ENCODE measurements at regions not wholly inside any gene's neighbourhood (a gene's known extent, or its start where the extent isn't known, plus 50 kb on each side); places are given as distances from the start of the nearest gene placed in this dataset.
"Not testable (repeated sequence)": the region's sequence is repeated elsewhere in the genome, so short reads cannot be mapped to it uniquely, and the experiment has no call there.

DNA sequence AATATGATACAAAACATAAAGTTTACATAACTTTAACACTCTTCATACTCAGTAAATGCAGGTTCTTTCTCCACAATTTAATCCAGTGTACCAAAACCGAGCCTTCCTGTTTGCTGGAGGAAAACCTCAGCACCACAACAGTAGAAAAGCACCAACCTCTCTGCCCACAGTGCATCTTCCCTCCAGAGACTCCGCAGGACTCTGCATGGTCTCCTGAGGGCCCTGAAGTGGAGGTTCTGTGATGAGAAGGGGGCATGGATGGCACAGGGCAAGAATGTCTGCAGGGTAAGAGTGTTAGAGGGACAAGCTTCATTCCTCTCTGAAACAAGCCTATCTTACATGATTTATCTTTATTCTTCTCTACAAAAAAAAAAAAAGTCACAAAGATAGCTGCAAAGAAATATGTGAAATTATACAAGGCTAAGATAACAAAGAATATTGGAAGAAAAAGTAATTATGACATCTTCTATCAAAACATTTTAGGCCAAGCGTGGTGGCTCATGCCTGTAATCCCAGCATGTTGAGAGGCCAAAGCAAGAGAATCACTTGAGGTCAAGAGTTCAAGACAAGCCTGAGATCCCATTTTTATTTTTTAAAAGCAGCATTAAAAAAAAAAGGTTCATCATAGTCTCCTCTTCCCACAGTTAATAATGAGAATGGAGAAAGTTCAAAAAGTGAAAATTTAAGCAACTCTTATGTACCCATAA, 102.0 kb downstream of the VPREB1 start:
- no peak for DNase-seq (ENCODE audit: low spot score)

DNA sequence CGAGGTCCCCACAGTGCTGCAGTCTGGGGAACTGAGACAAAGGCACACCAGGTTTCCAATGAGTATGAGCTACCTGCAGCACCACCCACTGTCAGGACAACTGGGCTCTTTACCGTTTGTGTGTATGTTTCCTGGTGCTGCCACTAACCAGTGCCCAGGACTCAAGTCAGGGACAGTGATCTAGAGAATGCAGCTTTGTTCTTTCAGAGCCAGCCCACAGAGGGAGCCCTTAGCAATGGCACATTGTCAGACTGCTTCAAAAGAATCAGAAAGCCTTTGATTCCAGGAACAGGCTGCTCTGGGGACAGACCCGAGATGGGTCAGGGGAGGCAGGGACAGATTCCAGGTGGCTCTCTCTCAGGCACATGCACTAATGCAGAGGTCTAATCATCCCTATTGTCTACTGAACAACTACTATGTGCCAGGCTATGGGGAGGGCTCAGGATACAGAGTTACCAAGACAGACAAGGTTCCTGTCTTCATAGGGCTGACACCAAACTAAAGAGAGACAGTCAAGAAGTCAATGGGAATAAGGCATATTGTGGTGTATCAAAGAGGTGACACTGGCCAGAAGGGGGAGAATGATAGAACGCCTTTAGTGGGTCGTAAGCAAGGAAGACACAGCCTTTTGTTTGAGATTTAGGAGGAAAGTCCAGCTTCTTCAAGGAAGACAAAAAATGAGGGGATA, 103.7 kb downstream of the VPREB1 start:
- peak; percentile 6 for DNase-seq (ENCODE audit: low spot score)

GRCh38 chr22:22348815-22349454, 104.3 kb downstream of the VPREB1 start:
- no peak for DNase-seq (ENCODE audit: low spot score)

DNA sequence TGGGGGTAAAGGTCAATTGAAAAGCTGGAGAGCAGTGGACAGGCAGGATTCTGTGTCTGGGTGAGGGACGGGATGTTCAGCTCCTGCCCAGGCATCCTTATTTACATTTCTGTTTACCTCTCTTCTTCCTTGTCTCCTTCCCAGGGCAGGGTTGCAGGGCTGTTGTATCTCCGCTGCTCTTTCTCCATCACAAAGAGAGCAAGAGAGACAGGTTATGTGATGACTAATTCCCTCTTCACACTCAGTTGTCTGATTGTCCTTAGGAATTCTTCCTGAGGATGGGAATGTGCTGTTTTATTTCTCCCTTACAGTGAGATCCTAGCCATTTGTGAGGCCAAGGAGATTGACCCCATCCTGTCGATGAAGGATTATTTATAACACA, 104.9 kb downstream of the VPREB1 start:
- no peak for DNase-seq (ENCODE audit: low spot score)

DNA sequence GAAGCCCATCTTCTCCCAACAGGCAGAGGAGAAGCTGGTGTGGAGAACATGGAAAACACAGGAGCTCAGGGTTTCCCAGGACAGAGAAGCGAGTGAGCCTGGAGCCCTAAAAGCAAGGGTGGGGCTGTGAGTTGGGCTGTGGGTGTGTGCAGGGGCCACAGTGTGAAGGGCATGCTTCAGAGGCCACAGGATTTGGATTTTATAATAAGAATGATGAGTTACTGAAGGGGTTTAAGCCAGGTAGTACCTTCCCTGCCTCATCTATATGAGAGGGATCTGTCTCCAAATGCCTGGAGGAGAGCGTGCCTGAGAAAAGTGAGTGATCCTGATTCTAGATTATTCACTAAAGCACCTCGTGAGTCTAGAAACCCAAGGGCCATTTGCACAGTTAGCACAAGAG, 106.8 kb downstream of the VPREB1 start:
- DNase-seq (ENCODE audit: low spot score), result no peak

GRCh38 chr22:22352371-22352999, 107.9 kb downstream of the VPREB1 start:
- DNase-seq (ENCODE audit: low spot score), result no peak

- no peak for DNase-seq (ENCODE audit: low spot score)
Measured at GRCh38 chr22:22355096-22355834, 110.7 kb downstream of the VPREB1 start.

- peak; percentile 85 for DNase-seq (ENCODE audit: low spot score)
Measured at GRCh38 chr22:22357024-22357883, 112.7 kb downstream of the VPREB1 start.

DNA sequence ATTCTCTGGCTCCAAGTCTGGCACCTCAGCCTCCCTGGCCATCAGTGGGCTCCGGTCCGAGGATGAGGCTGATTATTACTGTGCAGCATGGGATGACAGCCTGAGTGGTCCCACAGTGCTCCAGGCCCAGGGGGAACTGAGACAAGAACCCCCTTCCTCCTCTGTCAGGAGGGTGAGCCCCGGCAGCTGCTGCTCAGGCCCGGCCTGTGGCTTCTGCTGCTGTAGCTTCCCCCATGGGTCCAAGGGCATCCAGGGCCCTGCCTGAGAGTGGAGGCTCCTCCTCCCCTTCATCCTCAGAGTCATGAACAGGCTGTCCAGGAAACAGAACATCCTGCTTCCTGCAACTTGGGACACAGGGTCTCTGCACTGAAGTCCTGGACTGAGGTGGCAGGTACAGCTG, 113.6 kb downstream of the VPREB1 start:
- no peak for DNase-seq (ENCODE audit: low spot score)

GRCh38 chr22:22358686-22359085, 114.1 kb downstream of the VPREB1 start:
- no peak for DNase-seq (ENCODE audit: low spot score)

DNA sequence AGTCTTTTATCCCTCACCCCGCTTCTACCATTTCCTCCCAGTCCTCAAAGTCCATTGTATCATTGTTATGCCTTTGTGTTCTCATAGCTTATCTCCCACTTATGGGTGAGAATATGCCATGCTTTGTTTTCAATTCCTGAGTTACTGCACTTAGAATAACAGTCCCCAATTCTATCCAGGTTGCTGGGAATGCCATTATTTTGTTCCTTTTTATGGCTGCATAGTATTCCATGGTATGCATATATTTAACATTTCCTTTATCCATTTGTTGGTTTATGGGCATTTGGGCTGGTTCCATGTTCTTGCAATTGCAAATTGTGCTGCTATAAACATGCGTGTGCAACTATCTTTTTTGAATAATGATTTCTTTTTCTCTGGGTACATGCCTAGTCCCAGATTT, 114.9 kb downstream of the VPREB1 start:
- DNase-seq (ENCODE audit: low spot score), result no peak

DNA sequence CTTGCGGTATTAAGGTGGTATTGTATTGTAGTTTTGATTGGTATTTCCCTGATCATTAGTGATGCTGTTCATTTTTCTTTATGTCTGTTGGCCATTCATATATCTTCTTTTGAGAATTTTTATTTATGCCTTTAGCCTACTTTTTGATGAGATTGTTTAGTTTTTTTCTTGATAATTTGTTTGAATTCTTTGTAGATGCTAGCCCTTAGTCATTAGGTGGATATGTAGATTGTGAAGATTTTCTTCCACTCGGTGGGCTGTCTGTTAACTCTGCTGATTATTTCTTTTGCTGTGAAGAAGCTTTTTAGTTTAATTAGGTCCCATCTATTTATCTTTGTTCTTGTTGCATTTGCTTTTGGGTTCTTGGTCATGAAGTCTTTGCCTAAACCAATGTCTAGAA, 115.4 kb downstream of the VPREB1 start:
- DNase-seq (ENCODE audit: low spot score), result no peak

GRCh38 chr22:22362311-22362710, 117.7 kb downstream of the VPREB1 start:
- DNase-seq (ENCODE audit: low spot score), result no peak

DNA sequence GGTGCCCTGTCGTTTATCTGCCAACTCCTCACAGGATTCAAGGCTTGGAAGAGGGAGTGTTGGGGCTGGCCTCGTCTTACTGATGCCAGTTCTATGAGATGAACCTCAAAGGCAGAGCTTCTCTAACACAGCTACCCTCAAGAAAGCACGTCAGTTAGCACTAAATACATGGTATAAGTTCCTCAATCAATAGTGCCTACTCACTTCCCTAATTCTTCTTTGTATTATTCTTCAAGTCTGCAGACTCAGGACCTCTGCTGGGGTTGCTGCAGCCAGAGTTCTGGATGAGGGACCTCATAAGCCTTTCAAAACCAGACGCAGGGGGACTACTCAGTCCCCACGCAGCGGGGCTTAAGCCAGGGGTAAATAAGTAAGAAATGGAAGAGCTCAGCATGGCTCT, 118.3 kb downstream of the VPREB1 start:
- no peak for DNase-seq (ENCODE audit: low spot score)

DNA sequence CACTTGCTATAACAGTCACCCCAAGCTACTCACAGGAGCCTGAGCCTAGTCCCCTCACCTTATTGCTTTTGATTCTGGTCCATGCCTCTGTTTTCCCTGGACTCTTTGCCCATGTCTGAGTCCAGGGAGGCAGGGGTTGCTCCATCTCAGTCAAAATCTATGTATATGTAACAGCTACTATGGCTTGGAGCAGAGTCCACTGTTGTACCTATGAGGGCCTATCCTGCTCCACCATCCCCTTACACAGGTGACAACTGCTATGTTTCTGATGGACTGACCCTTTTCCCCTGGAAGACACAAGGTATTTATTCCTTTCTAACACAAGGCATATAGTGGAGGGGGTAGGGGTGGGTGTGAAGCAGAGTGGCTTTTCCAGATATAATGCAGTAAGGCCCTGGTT, 119.6 kb downstream of the VPREB1 start:
- no peak for DNase-seq (ENCODE audit: low spot score)

DNA sequence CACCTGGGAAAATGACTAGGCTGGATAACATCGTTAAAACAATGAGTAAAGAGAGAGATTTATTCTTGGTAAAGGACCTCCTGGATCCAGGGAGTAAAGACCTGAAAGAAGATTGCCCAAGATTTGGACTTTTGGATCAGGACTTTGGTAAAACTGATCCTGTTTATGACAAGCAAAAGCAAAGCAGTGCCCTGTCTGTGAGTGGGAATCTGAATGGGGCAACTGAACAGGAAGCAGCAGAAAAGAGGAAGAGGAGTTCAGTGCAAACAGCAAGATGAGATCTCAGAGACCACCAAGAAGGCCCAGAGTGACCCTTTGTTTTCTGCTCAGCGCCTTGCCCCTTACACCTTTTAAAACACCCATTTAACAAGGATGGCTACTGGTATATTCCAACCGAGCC, 122.0 kb downstream of the VPREB1 start:
- no peak for DNase-seq (ENCODE audit: low spot score)

- no peak for DNase-seq (ENCODE audit: low spot score)
Measured at GRCh38 chr22:22368516-22368915, 123.9 kb downstream of the VPREB1 start.

DNA sequence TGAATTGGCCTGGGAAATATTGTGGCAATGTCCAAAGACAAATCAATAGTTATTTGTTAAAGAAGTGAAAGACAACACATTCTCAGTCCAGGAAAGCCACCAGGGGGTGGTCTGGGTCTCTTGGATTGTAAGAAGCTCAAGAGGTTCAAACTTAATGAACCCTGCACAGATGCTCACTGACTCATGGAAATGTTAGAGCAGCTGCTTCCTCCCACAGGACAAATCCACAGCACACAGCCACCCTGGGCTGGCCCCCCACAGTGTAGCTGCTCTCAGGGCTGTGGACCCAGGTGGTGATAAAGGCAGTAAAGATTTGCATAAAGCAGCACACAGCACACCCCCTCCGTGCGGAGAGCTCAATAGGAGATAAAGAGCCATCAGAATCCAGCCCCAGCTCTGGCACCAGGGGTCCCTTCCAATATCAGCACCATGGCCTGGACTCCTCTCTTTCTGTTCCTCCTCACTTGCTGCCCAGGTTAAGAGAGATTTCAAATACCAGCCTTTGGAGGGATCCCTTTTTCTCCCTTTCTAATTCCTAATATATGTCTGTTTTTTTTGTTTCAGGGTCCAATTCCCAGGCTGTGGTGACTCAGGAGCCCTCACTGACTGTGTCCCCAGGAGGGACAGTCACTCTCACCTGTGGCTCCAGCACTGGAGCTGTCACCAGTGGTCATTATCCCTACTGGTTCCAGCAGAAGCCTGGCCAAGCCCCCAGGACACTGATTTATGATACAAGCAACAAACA, 124.8 kb downstream of the VPREB1 start:
- DNase-seq (ENCODE audit: low spot score), result not testable (repeated sequence)

GRCh38 chr22:22369964-22370270, 125.3 kb downstream of the VPREB1 start:
- DNase-seq (ENCODE audit: low spot score), result no peak

DNA sequence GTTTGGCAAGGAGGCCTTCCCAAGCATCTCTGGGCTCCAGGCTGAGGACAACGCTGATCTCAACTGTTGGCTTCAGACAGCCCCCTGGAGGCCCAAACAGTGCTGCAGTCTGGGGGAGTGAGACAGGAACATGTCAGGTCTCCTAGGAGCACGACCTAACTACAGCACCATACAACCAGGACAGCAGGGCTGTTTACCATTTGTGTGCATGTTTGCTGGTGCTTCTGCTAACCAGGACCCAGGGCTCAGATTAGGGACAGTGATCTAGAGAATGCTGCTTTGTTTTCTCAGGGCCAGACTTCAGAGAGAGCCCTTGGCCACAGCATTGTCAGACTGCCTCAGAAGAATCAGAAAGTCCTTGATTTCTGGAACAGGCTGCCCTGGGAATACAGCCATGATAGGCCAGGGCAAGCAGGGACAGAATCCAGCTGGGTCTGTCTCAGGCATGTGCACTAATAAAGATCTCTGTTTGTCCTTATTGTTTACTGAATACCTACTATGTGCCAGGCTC, 126.5 kb downstream of the VPREB1 start:
- DNase-seq (ENCODE audit: low spot score), result no peak

- no peak for DNase-seq (ENCODE audit: low spot score)
Measured at GRCh38 chr22:22372086-22372485, 127.5 kb downstream of the VPREB1 start.

Measured in activated CD4-positive, alpha-beta T cell treated with anti-CD3 and anti-CD28 coated beads, Interleukin-2, Interleukin-4, amounts not matched to agents 100 ng/mL and 50 ng/mL, durations not matched to agents 16 hours and 8 hours (primary cell).